ENCODE measurements at regions not wholly inside any gene's neighbourhood (a gene's known extent, or its start where the extent isn't known, plus 50 kb on each side); places are given as distances from the start of the nearest gene placed in this dataset.

DNA sequence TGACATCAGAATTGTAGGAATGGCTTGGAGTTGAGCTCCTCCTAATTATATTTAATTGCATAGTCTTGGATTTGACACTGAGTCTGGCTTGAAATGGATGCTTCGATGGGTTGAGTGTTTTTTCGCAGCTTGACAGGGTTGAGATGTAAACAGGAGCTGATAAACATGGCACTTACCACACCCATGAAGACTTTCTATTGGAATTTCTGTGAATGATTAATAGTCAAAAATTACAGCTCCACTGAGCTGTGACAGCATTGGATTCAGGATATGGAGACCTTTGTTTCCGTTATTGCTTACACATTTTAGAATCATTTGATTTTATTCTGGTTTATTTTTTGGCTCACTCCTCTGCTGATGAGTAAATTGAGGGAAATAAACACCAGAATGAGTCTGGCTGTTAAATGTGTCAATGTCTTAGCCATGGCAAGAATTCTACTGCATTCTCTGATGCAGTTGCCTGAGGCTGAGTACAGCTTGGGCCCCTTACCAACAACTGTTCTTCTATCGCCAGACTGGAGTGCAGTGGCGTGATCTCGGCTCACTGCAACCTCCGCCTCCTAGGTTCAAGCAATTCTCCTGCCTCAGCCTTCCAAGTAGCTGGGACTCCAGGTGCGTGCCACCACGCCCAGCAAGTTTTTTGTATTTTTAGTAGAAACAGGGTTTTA is 128.1 kb upstream of the DOK5 start:
- peaks cover 0 to 2% (median 0%) of the 10 kb centered on the region in 3 donors for H3K27me3 Mint-ChIP-seq (ENCODE audit: low read depth in 3 of 3)
- 100% methylated on average over 4 of the region's 9 CpGs for WGBS (ENCODE audit: insufficient coverage)
- H3K9ac ChIP-seq (ENCODE audit: insufficient read depth, low read length, poor library complexity, severe bottlenecking) = no peak overlapping the region
- no peak overlapping the region for H2AFZ ChIP-seq (ENCODE audit: insufficient read depth, low read depth, low read length, poor library complexity, severe bottlenecking)
- H3K27me3 ChIP-seq (ENCODE audit: control insufficient read depth in 2 of 2, insufficient read depth in 2 of 2, low read length in 2 of 2) = no peaks in the 10 kb centered on the region
- H3K4me1 ChIP-seq (ENCODE audit: control insufficient read depth in 1 of 2, insufficient read depth in 2 of 2, low read length in 2 of 2) = no peaks in the 10 kb centered on the region
- H3K4me1 Mint-ChIP-seq = peaks cover 3% of the 10 kb centered on the region
- H3K4me2 ChIP-seq (replicated peaks; ENCODE audit: extremely low read depth, low read length, poor library complexity, severe bottlenecking) = no peak overlapping the region
- no peaks in the 10 kb centered on the region for H4K20me1 ChIP-seq (ENCODE audit: insufficient read depth, low read length)
- no peaks in the 10 kb centered on the region for H3K36me3 ChIP-seq (replicated peaks in 1 of 2; ENCODE audit: control insufficient read depth in 1 of 2, insufficient read depth in 2 of 2, low read length in 2 of 2)
- TF ChIP-seq, protein P1, sequence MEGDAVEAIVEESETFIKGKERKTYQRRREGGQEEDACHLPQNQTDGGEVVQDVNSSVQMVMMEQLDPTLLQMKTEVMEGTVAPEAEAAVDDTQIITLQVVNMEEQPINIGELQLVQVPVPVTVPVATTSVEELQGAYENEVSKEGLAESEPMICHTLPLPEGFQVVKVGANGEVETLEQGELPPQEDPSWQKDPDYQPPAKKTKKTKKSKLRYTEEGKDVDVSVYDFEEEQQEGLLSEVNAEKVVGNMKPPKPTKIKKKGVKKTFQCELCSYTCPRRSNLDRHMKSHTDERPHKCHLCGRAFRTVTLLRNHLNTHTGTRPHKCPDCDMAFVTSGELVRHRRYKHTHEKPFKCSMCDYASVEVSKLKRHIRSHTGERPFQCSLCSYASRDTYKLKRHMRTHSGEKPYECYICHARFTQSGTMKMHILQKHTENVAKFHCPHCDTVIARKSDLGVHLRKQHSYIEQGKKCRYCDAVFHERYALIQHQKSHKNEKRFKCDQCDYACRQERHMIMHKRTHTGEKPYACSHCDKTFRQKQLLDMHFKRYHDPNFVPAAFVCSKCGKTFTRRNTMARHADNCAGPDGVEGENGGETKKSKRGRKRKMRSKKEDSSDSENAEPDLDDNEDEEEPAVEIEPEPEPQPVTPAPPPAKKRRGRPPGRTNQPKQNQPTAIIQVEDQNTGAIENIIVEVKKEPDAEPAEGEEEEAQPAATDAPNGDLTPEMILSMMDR (IDR thresholded peaks at IDR 0.05) = no peak
- intact Hi-C loops (cut with micrococcal nuclease) = no loop called here
- no peak overlapping the region for H3K4me3 Mint-ChIP-seq
- no peak overlapping the region for H3K4me3 ChIP-seq (replicated peaks in 1 of 3; ENCODE audit: low read depth in 2 of 3, low read length in 3 of 3)
- H3K27ac Mint-ChIP-seq = peak overlapping the region in 1 of 7 donors; percentile 4
- H3K27ac ChIP-seq (ENCODE audit: low read depth in 1 of 2, low read length in 2 of 2) = no peak overlapping the region
- H3K79me2 ChIP-seq (ENCODE audit: insufficient read depth, low read length) = no peaks in the 10 kb centered on the region
- no peak for DNase-seq
- H3K36me3 Mint-ChIP-seq = no peaks in the 10 kb centered on the region
- H3K9me3 Mint-ChIP-seq = peaks cover 0 to 9% (median 4%) of the 10 kb centered on the region in 7 donors
- H3K9me3 ChIP-seq (replicated peaks in 1 of 2; ENCODE audit: control insufficient read depth in 1 of 2, insufficient read depth in 1 of 2, low read length in 2 of 2) = no peaks in the 10 kb centered on the region

GRCh38 chr20:54350415-54350814 is 125.0 kb upstream of the DOK5 start:
- Histone ChIP-seq H3K27ac (ENCODE audit: low read depth in 1 of 2, low read length in 2 of 2) (no peak overlapping the region), H3K4me3 (replicated peaks in 1 of 3; ENCODE audit: low read depth in 2 of 3, low read length in 3 of 3) (no peak overlapping the region), H3K79me2 (ENCODE audit: insufficient read depth, low read length) (no peaks in the 10 kb centered on the region), H2AFZ (ENCODE audit: insufficient read depth, low read depth, low read length, poor library complexity, severe bottlenecking) (no peak overlapping the region), H3K27me3 (ENCODE audit: control insufficient read depth in 2 of 2, insufficient read depth in 2 of 2, low read length in 2 of 2) (no peaks in the 10 kb centered on the region), H3K36me3 (replicated peaks in 1 of 2; ENCODE audit: control insufficient read depth in 1 of 2, insufficient read depth in 2 of 2, low read length in 2 of 2) (no peaks in the 10 kb centered on the region), H3K4me1 (ENCODE audit: control insufficient read depth in 1 of 2, insufficient read depth in 2 of 2, low read length in 2 of 2) (no peaks in the 10 kb centered on the region), H3K9me3 (replicated peaks in 1 of 2; ENCODE audit: control insufficient read depth in 1 of 2, insufficient read depth in 1 of 2, low read length in 2 of 2) (no peaks in the 10 kb centered on the region), H4K20me1 (ENCODE audit: insufficient read depth, low read length) (no peaks in the 10 kb centered on the region), H3K9ac (ENCODE audit: insufficient read depth, low read length, poor library complexity, severe bottlenecking) (no peak overlapping the region), H3K4me2 (replicated peaks; ENCODE audit: extremely low read depth, low read length, poor library complexity, severe bottlenecking) (no peak overlapping the region)
- Mint-ChIP-seq H3K9me3 (peaks cover 0 to 9% (median 4%) of the 10 kb centered on the region in 7 donors), H3K27ac (no peak overlapping the region), H3K27me3 (ENCODE audit: low read depth in 3 of 3) (peaks cover 0 to 2% (median 0%) of the 10 kb centered on the region in 3 donors), H3K4me3 (no peak overlapping the region), H3K4me1 (peaks cover 3% of the 10 kb centered on the region), H3K36me3 (no peaks in the 10 kb centered on the region)
- TF ChIP-seq, protein P1 (IDR thresholded peaks at IDR 0.05) = no peak
- DNase-seq = no peak
- intact Hi-C loops (cut with micrococcal nuclease) = no loop called here
- WGBS (ENCODE audit: insufficient coverage) = 100% methylated on average over 1 of the region's 3 CpGs

Data from CD14-positive monocyte (primary cell).